ENCODE measurements at regions not wholly inside any gene's neighbourhood (a gene's known extent, or its start where the extent isn't known, plus 50 kb on each side); places are given as distances from the start of the nearest gene placed in this dataset.

DNA sequence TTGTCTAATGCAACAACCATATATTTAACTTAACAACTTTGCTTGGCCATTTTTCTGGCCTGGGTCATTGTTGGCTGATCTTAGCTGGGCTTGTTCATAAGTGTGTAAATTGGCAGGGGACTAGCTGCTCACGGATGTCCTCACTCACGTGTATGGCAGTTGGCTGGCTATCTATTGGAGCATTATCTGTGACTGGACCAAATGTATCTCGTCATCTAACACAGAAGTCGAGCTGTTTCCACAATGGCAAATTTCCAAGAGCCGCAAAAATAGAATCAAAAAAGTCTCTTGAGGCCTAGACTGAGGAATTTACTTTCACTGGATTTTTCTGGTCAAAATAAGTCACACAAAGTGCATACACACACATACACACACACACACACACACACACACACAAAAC, 893.3 kb downstream of the FAM181B start:
- in situ Hi-C loops (cut with MboI) = no loop called here
- TF ChIP-seq POU2F2 (IDR thresholded peaks at IDR 0.05; ENCODE audit: borderline replicate concordance, low read depth, low read length) = no peak
- TF ChIP-seq, protein P1, sequence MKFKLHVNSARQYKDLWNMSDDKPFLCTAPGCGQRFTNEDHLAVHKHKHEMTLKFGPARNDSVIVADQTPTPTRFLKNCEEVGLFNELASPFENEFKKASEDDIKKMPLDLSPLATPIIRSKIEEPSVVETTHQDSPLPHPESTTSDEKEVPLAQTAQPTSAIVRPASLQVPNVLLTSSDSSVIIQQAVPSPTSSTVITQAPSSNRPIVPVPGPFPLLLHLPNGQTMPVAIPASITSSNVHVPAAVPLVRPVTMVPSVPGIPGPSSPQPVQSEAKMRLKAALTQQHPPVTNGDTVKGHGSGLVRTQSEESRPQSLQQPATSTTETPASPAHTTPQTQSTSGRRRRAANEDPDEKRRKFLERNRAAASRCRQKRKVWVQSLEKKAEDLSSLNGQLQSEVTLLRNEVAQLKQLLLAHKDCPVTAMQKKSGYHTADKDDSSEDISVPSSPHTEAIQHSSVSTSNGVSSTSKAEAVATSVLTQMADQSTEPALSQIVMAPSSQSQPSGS (IDR thresholded peaks at IDR 0.05; ENCODE audit: low read length) = no peak
- TF ChIP-seq EED (IDR thresholded peaks at IDR 0.05; ENCODE audit: low read depth) = no peak
- TF ChIP-seq, protein P2, sequence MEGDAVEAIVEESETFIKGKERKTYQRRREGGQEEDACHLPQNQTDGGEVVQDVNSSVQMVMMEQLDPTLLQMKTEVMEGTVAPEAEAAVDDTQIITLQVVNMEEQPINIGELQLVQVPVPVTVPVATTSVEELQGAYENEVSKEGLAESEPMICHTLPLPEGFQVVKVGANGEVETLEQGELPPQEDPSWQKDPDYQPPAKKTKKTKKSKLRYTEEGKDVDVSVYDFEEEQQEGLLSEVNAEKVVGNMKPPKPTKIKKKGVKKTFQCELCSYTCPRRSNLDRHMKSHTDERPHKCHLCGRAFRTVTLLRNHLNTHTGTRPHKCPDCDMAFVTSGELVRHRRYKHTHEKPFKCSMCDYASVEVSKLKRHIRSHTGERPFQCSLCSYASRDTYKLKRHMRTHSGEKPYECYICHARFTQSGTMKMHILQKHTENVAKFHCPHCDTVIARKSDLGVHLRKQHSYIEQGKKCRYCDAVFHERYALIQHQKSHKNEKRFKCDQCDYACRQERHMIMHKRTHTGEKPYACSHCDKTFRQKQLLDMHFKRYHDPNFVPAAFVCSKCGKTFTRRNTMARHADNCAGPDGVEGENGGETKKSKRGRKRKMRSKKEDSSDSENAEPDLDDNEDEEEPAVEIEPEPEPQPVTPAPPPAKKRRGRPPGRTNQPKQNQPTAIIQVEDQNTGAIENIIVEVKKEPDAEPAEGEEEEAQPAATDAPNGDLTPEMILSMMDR (IDR thresholded peaks at IDR 0.05 in 2 of 3, conservative IDR thresholded peaks at IDR 0.05 in 1 of 3; ENCODE audit: control insufficient read depth in 2 of 3, extremely low read depth in 1 of 3, insufficient read depth in 1 of 3, low read depth in 3 of 3, low read length in 3 of 3) = no peak
- no peak for TF ChIP-seq MEF2B (IDR thresholded peaks at IDR 0.05; ENCODE audit: partially characterized antibody, poor library complexity, severe bottlenecking)
- TF ChIP-seq SMAD5 (IDR thresholded peaks at IDR 0.05; ENCODE audit: low read depth) = no peak
- no peak for TF ChIP-seq YBX1 (IDR thresholded peaks at IDR 0.05)
- TF ChIP-seq, protein P3, sequence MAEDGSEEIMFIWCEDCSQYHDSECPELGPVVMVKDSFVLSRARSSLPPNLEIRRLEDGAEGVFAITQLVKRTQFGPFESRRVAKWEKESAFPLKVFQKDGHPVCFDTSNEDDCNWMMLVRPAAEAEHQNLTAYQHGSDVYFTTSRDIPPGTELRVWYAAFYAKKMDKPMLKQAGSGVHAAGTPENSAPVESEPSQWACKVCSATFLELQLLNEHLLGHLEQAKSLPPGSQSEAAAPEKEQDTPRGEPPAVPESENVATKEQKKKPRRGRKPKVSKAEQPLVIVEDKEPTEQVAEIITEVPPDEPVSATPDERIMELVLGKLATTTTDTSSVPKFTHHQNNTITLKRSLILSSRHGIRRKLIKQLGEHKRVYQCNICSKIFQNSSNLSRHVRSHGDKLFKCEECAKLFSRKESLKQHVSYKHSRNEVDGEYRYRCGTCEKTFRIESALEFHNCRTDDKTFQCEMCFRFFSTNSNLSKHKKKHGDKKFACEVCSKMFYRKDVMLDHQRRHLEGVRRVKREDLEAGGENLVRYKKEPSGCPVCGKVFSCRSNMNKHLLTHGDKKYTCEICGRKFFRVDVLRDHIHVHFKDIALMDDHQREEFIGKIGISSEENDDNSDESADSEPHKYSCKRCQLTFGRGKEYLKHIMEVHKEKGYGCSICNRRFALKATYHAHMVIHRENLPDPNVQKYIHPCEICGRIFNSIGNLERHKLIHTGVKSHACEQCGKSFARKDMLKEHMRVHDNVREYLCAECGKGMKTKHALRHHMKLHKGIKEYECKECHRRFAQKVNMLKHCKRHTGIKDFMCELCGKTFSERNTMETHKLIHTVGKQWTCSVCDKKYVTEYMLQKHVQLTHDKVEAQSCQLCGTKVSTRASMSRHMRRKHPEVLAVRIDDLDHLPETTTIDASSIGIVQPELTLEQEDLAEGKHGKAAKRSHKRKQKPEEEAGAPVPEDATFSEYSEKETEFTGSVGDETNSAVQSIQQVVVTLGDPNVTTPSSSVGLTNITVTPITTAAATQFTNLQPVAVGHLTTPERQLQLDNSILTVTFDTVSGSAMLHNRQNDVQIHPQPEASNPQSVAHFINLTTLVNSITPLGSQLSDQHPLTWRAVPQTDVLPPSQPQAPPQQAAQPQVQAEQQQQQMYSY (CRISPR knock-in tag; IDR thresholded peaks at IDR 0.05) = no peak
- no peak for TF ChIP-seq DPF2 (IDR thresholded peaks at IDR 0.05)
- no peak for TF ChIP-seq SRF (IDR thresholded peaks at IDR 0.05; ENCODE audit: low read depth in 2 of 2, low read length in 2 of 2)
- no peak for TF ChIP-seq NBN (IDR thresholded peaks at IDR 0.05)
- TF ChIP-seq ZNF207 (IDR thresholded peaks at IDR 0.05; ENCODE audit: borderline replicate concordance) = no peak
- no peak for TF ChIP-seq TBL1XR1 (IDR thresholded peaks at IDR 0.05; ENCODE audit: low read depth, low read length)
- TF ChIP-seq SMARCA5 (IDR thresholded peaks at IDR 0.05) = no peak
- TF ChIP-seq, protein P4, sequence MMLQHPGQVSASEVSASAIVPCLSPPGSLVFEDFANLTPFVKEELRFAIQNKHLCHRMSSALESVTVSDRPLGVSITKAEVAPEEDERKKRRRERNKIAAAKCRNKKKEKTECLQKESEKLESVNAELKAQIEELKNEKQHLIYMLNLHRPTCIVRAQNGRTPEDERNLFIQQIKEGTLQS (IDR thresholded peaks at IDR 0.05; ENCODE audit: borderline replicate concordance, extremely low read depth, low read depth, low read length) = no peak
- TF ChIP-seq SMC3 (IDR thresholded peaks at IDR 0.05; ENCODE audit: borderline replicate concordance, low read length) = no peak

More for the DNA sequence above, 893.3 kb downstream of the FAM181B start:
- Histone ChIP-seq H3K79me2 (ENCODE audit: control insufficient read depth, insufficient read depth, low read length) (no peaks in the 10 kb centered on the region), H3K27me3 (replicated peaks in 1 of 2; ENCODE audit: control insufficient read depth in 2 of 2, insufficient read depth in 2 of 2, low read length in 1 of 2) (no peaks in the 10 kb centered on the region), H3K9ac (ENCODE audit: control insufficient read depth, insufficient read depth, low read length) (no peak overlapping the region), H3K36me3 (ENCODE audit: control insufficient read depth in 2 of 2, insufficient read depth in 2 of 2, low read length in 1 of 2) (no peaks in the 10 kb centered on the region), H3K4me1 (ENCODE audit: control insufficient read depth, insufficient read depth, low read length) (no peaks in the 10 kb centered on the region), H4K20me1 (ENCODE audit: control insufficient read depth, insufficient read depth) (no peaks in the 10 kb centered on the region), H3K4me2 (ENCODE audit: control insufficient read depth, insufficient read depth) (no peak overlapping the region), H3K27ac (ENCODE audit: control insufficient read depth, insufficient read depth) (no peak overlapping the region), H3K4me3 (no peak overlapping the region), H3K9me3 (replicated peaks; ENCODE audit: control insufficient read depth, insufficient read depth, low read length) (no peaks in the 10 kb centered on the region), H2AFZ (ENCODE audit: control insufficient read depth, low read depth, low read length) (no peak overlapping the region)
- ChIA-PET POLR2A (no interaction called here), CTCF (no interaction called here), SMC1A (ENCODE audit: uncharacterized antibody, unreplicated experiment) (no interaction called here), RAD21 (ENCODE audit: unreplicated experiment) (no interaction called here)
- FAIRE-seq = no peak
- no peak for ATAC-seq
- 38% methylated on average over 5 of the region's 5 CpGs for WGBS (ENCODE audit: insufficient coverage, insufficient replicate concordance, low lambda C conversion rate, missing lambda C conversion rate)
- BruUV-seq (replicated peaks) = no TSS peak
- intact Hi-C loops (cut with micrococcal nuclease; ENCODE audit: unreplicated experiment) = no loop called here
- DNase-seq (ENCODE audit: low read depth, low spot score) = no peak
